ENCODE measurements at regions not wholly inside any gene's neighbourhood (a gene's known extent, or its start where the extent isn't known, plus 50 kb on each side); places are given as distances from the start of the nearest gene placed in this dataset.

DNA sequence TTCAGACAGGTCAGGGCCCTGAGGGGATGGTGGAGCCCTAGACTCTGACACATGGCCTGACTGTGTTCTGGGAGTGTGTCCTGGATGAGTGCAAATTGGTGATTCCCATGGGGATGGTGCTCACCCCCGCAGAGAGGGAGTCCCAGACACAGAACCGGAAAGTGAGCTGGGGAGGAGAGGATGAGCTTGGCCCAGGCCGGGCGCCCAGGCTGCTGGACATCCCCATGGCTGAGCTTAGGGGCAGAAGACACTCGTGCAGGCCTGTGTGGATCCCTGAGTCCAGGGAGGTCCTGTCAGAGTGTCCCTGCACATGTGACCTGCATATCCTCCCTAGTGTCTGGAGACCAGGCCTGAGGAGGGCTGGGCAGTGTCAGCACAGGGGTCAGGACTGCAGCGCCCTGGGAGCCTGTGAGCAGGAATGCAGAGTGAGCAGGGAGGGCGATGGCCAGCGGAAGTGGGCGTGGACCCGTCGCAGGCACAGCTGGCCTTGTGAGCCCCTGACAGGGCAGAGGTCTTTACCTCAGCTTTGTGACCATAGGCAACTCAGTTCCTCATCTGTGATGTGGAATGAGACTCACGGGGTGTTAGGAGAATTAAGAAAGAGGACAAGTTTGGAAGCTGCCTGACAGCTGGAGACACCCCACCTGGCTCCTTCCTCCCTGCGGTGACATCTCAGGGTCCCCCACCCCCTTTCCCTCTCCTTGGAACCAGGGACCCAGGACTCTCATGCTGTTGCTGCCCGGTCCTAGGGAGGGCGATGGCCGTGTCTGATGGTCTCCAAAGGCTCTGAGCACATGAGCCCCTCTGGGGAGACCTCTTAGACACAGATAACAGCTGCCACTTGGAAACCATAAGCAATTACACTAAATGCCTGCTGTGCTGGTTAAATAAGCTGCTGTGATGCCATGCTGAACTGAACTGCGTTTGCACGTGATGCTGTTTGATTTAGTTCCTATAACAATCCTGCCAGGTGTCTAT lies 62.6 kb upstream of the HS6ST1 start:
- Histone ChIP-seq H3K36me3 (no peaks in the 10 kb centered on the region), H3K9me3 (no peaks in the 10 kb centered on the region), H3K4me3 (no peak overlapping the region), H3K4me1 (no peaks in the 10 kb centered on the region), H3K27ac (no peak overlapping the region), H3K27me3 (no peaks in the 10 kb centered on the region)
- intact Hi-C loops (cut with DNase I; ENCODE audit: low total_unique reads) (no loop called here), in situ Hi-C loops (cut with MboI; ENCODE audit: low sequenced_read_pairs in 4 of 4) (no loop called here)
- DNase-seq (peak in 1 of 2 donors; percentile 3), ATAC-seq (no peak)
- TF ChIP-seq, protein P1, sequence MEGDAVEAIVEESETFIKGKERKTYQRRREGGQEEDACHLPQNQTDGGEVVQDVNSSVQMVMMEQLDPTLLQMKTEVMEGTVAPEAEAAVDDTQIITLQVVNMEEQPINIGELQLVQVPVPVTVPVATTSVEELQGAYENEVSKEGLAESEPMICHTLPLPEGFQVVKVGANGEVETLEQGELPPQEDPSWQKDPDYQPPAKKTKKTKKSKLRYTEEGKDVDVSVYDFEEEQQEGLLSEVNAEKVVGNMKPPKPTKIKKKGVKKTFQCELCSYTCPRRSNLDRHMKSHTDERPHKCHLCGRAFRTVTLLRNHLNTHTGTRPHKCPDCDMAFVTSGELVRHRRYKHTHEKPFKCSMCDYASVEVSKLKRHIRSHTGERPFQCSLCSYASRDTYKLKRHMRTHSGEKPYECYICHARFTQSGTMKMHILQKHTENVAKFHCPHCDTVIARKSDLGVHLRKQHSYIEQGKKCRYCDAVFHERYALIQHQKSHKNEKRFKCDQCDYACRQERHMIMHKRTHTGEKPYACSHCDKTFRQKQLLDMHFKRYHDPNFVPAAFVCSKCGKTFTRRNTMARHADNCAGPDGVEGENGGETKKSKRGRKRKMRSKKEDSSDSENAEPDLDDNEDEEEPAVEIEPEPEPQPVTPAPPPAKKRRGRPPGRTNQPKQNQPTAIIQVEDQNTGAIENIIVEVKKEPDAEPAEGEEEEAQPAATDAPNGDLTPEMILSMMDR (IDR thresholded peaks at IDR 0.05 in 4 of 5, conservative IDR thresholded peaks at IDR 0.05 in 1 of 5) = no peak
- TF ChIP-seq POLR2A (IDR thresholded peaks at IDR 0.05) = no peak

DNA sequence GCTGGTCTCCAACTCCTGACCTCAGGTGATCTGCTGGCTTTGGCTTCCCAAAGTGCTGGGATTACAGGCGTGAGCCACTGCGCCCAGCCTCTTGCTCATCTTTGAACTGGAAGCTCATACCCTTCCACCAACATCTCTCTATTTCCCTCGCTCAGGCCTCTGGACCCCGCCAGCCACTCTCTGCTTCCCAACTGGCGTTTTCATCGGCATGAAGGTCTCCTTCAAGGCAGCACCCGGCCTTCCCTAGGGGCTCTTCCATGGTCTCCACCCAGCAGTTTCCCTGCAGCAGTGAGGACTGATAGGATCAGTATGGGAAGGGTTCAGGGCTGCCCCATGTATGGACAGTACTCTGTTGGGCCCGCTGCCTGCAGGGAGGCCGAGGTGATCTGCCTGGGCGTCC lies 65.8 kb upstream of the HS6ST1 start:
- DNase-seq = peak in 1 of 2 donors; percentile 9

GRCh38 chr2:128384956-128385355 lies 66.3 kb upstream of the HS6ST1 start:
- no peak for TF ChIP-seq POLR2A (IDR thresholded peaks at IDR 0.05)
- TF ChIP-seq, protein P1 (IDR thresholded peaks at IDR 0.05 in 4 of 5, conservative IDR thresholded peaks at IDR 0.05 in 1 of 5) = no peak
- Histone ChIP-seq H3K9me3 (no peaks in the 10 kb centered on the region), H3K4me3 (no peak overlapping the region), H3K27me3 (no peaks in the 10 kb centered on the region), H3K4me1 (no peaks in the 10 kb centered on the region), H3K27ac (no peak overlapping the region), H3K36me3 (no peaks in the 10 kb centered on the region)
- in situ Hi-C loops (cut with MboI; ENCODE audit: low sequenced_read_pairs in 4 of 4) = no loop called here
- no peak for ATAC-seq
- intact Hi-C loops (cut with DNase I; ENCODE audit: low total_unique reads) = no loop called here
- DNase-seq = peak in 1 of 2 donors; percentile 8

More for the DNA sequence above, 65.8 kb upstream of the HS6ST1 start:
- intact Hi-C loops (cut with DNase I; ENCODE audit: low total_unique reads) = no loop called here
- ATAC-seq = no peak
- Histone ChIP-seq H3K4me1 (no peaks in the 10 kb centered on the region), H3K27ac (no peak overlapping the region), H3K9me3 (no peaks in the 10 kb centered on the region), H3K36me3 (no peaks in the 10 kb centered on the region), H3K27me3 (no peaks in the 10 kb centered on the region), H3K4me3 (no peak overlapping the region)
- in situ Hi-C loops (cut with MboI; ENCODE audit: low sequenced_read_pairs in 4 of 4) = no loop called here
- TF ChIP-seq POLR2A (IDR thresholded peaks at IDR 0.05) = no peak
- TF ChIP-seq, protein P1 (IDR thresholded peaks at IDR 0.05 in 4 of 5, conservative IDR thresholded peaks at IDR 0.05 in 1 of 5) = no peak

DNA sequence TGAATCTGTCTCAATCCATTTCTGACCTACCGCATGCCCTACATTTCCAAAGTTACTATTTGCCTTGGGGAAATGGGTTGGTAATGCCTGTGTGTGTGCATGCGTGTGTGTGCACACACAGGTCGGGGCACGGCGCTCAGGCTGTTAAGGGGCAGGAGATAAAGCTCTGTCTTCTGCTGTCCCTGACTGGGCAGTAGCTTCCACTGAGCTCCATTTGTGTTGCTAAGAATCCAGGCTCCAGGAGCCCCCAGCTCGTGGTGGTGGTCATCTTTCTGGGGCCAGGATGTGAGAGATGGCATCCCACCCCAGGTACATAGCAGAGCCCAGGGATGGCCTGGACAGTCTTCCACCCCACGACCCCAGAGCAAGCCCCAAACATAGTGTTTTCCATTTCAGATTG lies 66.7 kb upstream of the HS6ST1 start:
- no peaks in the 10 kb centered on the region for H3K4me1 ChIP-seq
- no peak for ATAC-seq
- intact Hi-C loops (cut with DNase I; ENCODE audit: low total_unique reads) = no loop called here
- peak in 1 of 2 donors; percentile 5 for DNase-seq
- H3K9me3 ChIP-seq = no peaks in the 10 kb centered on the region
- H3K4me3 ChIP-seq = no peak overlapping the region
- H3K27me3 ChIP-seq = no peaks in the 10 kb centered on the region
- no peak for TF ChIP-seq POLR2A (IDR thresholded peaks at IDR 0.05)
- TF ChIP-seq, protein P1 (IDR thresholded peaks at IDR 0.05 in 4 of 5, conservative IDR thresholded peaks at IDR 0.05 in 1 of 5) = no peak
- no peaks in the 10 kb centered on the region for H3K36me3 ChIP-seq
- no peak overlapping the region for H3K27ac ChIP-seq
- in situ Hi-C loops (cut with MboI; ENCODE audit: low sequenced_read_pairs in 4 of 4) = no loop called here
